WTC11 (cell line): ENCODE measurements at regions not wholly inside any gene's neighbourhood (a gene's known extent, or its start where the extent isn't known, plus 50 kb on each side); places are given as distances from the start of the nearest gene placed in this dataset.

Experiments used
- ATAC-seq: fragments of 200-7000 bp; cut with Tn5 transposase; 2 replicates; pipeline ENCODE4 v1.10.0; 2021; ENCODE audit warnings: mild to moderate bottlenecking, moderate library complexity
- CTCF ChIA-PET: fragments of 300-600 bp; sonication (Branson Sonifier 250); formaldehyde crosslinking; loops from one replicate; lab custom pipeline; 2021; ENCODE audit warnings: antibody characterized with exemption; lab: Charles Lee
- POLR2A ChIA-PET: fragments of 350-600 bp; sonication (Branson Sonifier 250); formaldehyde crosslinking; loops from one replicate; lab custom pipeline; 2021; ENCODE audit warnings: antibody characterized with exemption; lab: Charles Lee
- DNase-seq: peaks from one replicate; pipeline ENCODE4 v3.0.0; 2021; ENCODE audit warnings: low spot score
- H3K27ac Mint-ChIP-seq: 2 replicates; pipeline ENCODE4 v1.8.0; 2021; ENCODE audit warnings: mixed read lengths
- H3K27me3 Mint-ChIP-seq: 2 replicates; pipeline ENCODE4 v1.8.0; 2021; ENCODE audit warnings: low read depth, mild to moderate bottlenecking, moderate library complexity, mixed read lengths
- H3K36me3 Mint-ChIP-seq: 2 replicates; pipeline ENCODE4 v1.8.0; 2021; ENCODE audit warnings: mixed read lengths
- H3K4me1 Mint-ChIP-seq: 2 replicates; pipeline ENCODE4 v1.8.0; 2022; ENCODE audit warnings: mixed read lengths
- H3K4me3 Mint-ChIP-seq: 2 replicates; pipeline ENCODE4 v1.8.0; 2021; ENCODE audit warnings: mild to moderate bottlenecking, moderate library complexity, mixed read lengths
- H3K9me3 Mint-ChIP-seq: 2 replicates; pipeline ENCODE4 v1.8.0; 2021; ENCODE audit warnings: mixed read lengths
- EMX1 ChIP-seq: fragments of 250-450 bp; sonication (Bioruptor Pico); IDR thresholded peaks from 2 replicates; pipeline ENCODE4 v1.8.0; 2021; ENCODE audit warnings: mild to moderate bottlenecking
- ESRRA ChIP-seq: sonication (generic); formaldehyde crosslinking; IDR thresholded peaks from 2 replicates; pipeline ENCODE4 v1.8.1; 2022; ENCODE audit warnings: mild to moderate bottlenecking, missing genetic modification reagents, borderline replicate concordance
- GRHL2 ChIP-seq: fragments of 250-450 bp; sonication (Bioruptor Pico); IDR thresholded peaks from 2 replicates; pipeline ENCODE4 v1.8.0; 2022; ENCODE audit warnings: mild to moderate bottlenecking, moderate library complexity; ENCODE audit not compliant: insufficient replicate concordance, severe bottlenecking
- IRF2 ChIP-seq: sonication (generic); formaldehyde crosslinking; IDR thresholded peaks from 2 replicates; pipeline ENCODE4 v1.8.0; 2022; ENCODE audit warnings: low read depth, missing genetic modification reagents, borderline replicate concordance
- JAZF1 ChIP-seq: fragments of 250-450 bp; sonication (Bioruptor Pico); IDR thresholded peaks from 2 replicates; pipeline ENCODE4 v1.9.0; 2021; ENCODE audit warnings: moderate library complexity, mild to moderate bottlenecking, inconsistent platforms
- MXD4 ChIP-seq: fragments of 250-450 bp; sonication (Bioruptor Pico); IDR thresholded peaks from 2 replicates; pipeline ENCODE4 v1.8.0; 2021; ENCODE audit warnings: mild to moderate bottlenecking, moderate library complexity, borderline replicate concordance
- PRRX2 ChIP-seq: fragments of 250-450 bp; sonication (Bioruptor Pico); IDR thresholded peaks from 2 replicates; pipeline ENCODE4 v1.8.0; 2021; ENCODE audit warnings: mild to moderate bottlenecking
- RORB ChIP-seq: fragments of 250-450 bp; sonication (Bioruptor Pico); IDR thresholded peaks from 2 replicates; pipeline ENCODE4 v1.9.0; 2021; ENCODE audit warnings: mild to moderate bottlenecking
- TP53 ChIP-seq: sonication (generic); formaldehyde crosslinking; IDR thresholded peaks from 2 replicates; pipeline ENCODE4 v1.8.1; 2023; ENCODE audit warnings: mild to moderate bottlenecking, missing genetic modification reagents
- ZNF121 ChIP-seq: sonication (generic); formaldehyde crosslinking; IDR thresholded peaks from 2 replicates; pipeline ENCODE4 v1.8.0; 2023; ENCODE audit warnings: missing genetic modification reagents
- ZNF423 ChIP-seq: fragments of 250-450 bp; sonication (Bioruptor Pico); IDR thresholded peaks from 2 replicates; pipeline ENCODE4 v2.1.2; 2022; ENCODE audit warnings: mild to moderate bottlenecking, moderate library complexity
- TF ChIP-seq, protein P1 (sequence below): fragments of 250-450 bp; sonication (Bioruptor Pico); IDR thresholded peaks from 2 replicates; pipeline ENCODE4 v1.9.0; 2021; ENCODE audit warnings: mild to moderate bottlenecking
- TF ChIP-seq, protein P2 (sequence below): sonication (generic); formaldehyde crosslinking; IDR thresholded peaks from 2 replicates; pipeline ENCODE4 v1.8.1; 2023; ENCODE audit warnings: mild to moderate bottlenecking, missing genetic modification reagents, moderate library complexity
- TF ChIP-seq, protein P3 (sequence below): sonication (generic); formaldehyde crosslinking; IDR thresholded peaks from 2 replicates; pipeline ENCODE4 v1.8.0; 2022; ENCODE audit warnings: mild to moderate bottlenecking, missing genetic modification reagents
- TF ChIP-seq, protein P4 (sequence below): sonication (generic); formaldehyde crosslinking; IDR thresholded peaks from 2 replicates; pipeline ENCODE4 v1.8.1; 2022; ENCODE audit warnings: mild to moderate bottlenecking, moderate library complexity, missing genetic modification reagents
- TF ChIP-seq, protein P5 (sequence below): fragments of 250-450 bp; sonication (Bioruptor Pico); conservative IDR thresholded peaks from 2 replicates; pipeline ENCODE4 v1.9.0; 2021; ENCODE audit warnings: mild to moderate bottlenecking
- TF ChIP-seq, protein P6 (sequence below): sonication (generic); formaldehyde crosslinking; conservative IDR thresholded peaks from 2 replicates; pipeline ENCODE4 v1.8.1; 2022; ENCODE audit warnings: mild to moderate bottlenecking, missing genetic modification reagents
- TF ChIP-seq, protein P7 (sequence below): sonication (generic); formaldehyde crosslinking; IDR thresholded peaks from 2 replicates; pipeline ENCODE4 v1.8.1; 2023; ENCODE audit warnings: mild to moderate bottlenecking, missing genetic modification reagents

DNA sequence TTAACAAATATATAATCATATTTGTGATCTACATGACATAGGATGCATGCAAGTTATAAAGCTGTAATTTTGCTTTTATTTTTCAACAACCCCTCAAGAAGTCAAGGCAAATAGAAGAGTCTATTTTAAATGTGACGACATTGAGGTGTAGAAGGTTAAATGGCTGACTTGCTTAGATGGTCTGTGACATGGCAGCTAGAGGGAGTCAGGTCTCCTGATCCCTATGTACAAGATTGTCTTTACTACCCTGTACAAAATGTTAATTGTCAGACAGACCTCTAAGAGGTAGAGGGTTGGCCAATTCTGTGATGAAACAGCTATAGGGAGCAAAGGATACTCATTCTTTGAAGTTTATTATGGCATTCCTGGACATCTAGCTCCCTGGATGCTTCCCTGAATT, 380.9 kb upstream of the MEF2C start:
- Mint-ChIP-seq H3K27ac (no peak overlapping the region), H3K4me3 (no peak overlapping the region), H3K4me1 (no peaks in the 10 kb centered on the region), H3K9me3 (no peaks in the 10 kb centered on the region), H3K27me3 (no peaks in the 10 kb centered on the region), H3K36me3 (no peaks in the 10 kb centered on the region)
- POLR2A ChIA-PET = no interaction called here
- no peak for TF ChIP-seq PRRX2
- TF ChIP-seq ESRRA (CRISPR knock-in tag) = no peak
- TF ChIP-seq ZNF423 (CRISPR knock-in tag) = no peak
- TF ChIP-seq JAZF1 (CRISPR knock-in tag) = no peak
- TF ChIP-seq, protein P1, sequence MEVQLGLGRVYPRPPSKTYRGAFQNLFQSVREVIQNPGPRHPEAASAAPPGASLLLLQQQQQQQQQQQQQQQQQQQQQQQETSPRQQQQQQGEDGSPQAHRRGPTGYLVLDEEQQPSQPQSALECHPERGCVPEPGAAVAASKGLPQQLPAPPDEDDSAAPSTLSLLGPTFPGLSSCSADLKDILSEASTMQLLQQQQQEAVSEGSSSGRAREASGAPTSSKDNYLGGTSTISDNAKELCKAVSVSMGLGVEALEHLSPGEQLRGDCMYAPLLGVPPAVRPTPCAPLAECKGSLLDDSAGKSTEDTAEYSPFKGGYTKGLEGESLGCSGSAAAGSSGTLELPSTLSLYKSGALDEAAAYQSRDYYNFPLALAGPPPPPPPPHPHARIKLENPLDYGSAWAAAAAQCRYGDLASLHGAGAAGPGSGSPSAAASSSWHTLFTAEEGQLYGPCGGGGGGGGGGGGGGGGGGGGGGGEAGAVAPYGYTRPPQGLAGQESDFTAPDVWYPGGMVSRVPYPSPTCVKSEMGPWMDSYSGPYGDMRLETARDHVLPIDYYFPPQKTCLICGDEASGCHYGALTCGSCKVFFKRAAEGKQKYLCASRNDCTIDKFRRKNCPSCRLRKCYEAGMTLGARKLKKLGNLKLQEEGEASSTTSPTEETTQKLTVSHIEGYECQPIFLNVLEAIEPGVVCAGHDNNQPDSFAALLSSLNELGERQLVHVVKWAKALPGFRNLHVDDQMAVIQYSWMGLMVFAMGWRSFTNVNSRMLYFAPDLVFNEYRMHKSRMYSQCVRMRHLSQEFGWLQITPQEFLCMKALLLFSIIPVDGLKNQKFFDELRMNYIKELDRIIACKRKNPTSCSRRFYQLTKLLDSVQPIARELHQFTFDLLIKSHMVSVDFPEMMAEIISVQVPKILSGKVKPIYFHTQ = no peak
- TF ChIP-seq, protein P2, sequence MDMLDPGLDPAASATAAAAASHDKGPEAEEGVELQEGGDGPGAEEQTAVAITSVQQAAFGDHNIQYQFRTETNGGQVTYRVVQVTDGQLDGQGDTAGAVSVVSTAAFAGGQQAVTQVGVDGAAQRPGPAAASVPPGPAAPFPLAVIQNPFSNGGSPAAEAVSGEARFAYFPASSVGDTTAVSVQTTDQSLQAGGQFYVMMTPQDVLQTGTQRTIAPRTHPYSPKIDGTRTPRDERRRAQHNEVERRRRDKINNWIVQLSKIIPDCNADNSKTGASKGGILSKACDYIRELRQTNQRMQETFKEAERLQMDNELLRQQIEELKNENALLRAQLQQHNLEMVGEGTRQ (CRISPR knock-in tag) = no peak
- no peak for TF ChIP-seq ZNF121 (CRISPR knock-in tag)
- TF ChIP-seq, protein P3, sequence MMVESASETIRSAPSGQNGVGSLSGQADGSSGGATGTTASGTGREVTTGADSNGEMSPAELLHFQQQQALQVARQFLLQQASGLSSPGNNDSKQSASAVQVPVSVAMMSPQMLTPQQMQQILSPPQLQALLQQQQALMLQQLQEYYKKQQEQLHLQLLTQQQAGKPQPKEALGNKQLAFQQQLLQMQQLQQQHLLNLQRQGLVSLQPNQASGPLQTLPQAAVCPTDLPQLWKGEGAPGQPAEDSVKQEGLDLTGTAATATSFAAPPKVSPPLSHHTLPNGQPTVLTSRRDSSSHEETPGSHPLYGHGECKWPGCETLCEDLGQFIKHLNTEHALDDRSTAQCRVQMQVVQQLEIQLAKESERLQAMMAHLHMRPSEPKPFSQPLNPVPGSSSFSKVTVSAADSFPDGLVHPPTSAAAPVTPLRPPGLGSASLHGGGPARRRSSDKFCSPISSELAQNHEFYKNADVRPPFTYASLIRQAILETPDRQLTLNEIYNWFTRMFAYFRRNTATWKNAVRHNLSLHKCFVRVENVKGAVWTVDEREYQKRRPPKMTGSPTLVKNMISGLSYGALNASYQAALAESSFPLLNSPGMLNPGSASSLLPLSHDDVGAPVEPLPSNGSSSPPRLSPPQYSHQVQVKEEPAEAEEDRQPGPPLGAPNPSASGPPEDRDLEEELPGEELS = no peak
- TF ChIP-seq, protein P4, sequence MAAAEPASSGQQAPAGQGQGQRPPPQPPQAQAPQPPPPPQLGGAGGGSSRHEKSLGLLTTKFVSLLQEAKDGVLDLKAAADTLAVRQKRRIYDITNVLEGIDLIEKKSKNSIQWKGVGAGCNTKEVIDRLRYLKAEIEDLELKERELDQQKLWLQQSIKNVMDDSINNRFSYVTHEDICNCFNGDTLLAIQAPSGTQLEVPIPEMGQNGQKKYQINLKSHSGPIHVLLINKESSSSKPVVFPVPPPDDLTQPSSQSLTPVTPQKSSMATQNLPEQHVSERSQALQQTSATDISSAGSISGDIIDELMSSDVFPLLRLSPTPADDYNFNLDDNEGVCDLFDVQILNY (CRISPR knock-in tag) = no peak
- TF ChIP-seq, protein P5, sequence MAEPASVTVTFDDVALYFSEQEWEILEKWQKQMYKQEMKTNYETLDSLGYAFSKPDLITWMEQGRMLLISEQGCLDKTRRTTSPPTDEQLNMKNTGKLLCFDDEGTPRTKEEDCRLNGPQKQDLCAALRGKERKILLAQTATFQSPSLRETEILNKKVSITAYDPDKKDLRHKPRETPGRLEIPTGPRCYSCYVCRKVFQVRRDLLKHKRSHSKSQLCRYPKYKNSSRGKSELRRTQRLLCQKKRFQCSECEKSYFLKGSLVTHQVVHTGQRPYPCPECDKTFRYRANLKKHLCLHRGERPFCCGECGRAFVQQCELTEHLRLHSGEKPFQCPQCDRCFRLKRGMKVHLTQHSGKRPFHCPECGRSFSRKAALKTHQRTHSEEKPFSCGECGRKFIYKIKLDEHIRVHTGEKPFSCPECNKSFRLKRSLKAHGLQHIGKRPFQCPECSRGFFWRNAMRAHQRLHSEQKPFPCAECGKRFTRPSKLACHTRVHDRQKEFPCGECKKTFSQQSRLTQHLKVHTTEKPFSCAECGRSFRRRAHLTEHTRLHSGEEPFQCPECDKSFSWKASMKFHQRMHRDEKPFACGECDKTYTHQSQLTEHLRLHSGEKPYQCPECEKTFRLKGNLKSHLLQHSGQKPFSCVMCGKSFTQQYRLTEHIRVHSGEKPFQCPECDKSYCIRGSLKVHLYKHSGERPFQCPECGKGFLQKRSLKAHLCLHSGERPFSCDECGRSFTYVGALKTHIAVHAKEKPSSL (CRISPR knock-in tag) = no peak
- no peak for TF ChIP-seq TP53 (CRISPR knock-in tag)
- TF ChIP-seq, protein P6, sequence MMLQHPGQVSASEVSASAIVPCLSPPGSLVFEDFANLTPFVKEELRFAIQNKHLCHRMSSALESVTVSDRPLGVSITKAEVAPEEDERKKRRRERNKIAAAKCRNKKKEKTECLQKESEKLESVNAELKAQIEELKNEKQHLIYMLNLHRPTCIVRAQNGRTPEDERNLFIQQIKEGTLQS (CRISPR knock-in tag) = no peak
- TF ChIP-seq IRF2 = no peak
- TF ChIP-seq GRHL2 (CRISPR knock-in tag) = no peak
- no peak for TF ChIP-seq RORB
- no peak for TF ChIP-seq EMX1 (CRISPR knock-in tag)
- TF ChIP-seq MXD4 (CRISPR knock-in tag) = no peak
- TF ChIP-seq, protein P7, sequence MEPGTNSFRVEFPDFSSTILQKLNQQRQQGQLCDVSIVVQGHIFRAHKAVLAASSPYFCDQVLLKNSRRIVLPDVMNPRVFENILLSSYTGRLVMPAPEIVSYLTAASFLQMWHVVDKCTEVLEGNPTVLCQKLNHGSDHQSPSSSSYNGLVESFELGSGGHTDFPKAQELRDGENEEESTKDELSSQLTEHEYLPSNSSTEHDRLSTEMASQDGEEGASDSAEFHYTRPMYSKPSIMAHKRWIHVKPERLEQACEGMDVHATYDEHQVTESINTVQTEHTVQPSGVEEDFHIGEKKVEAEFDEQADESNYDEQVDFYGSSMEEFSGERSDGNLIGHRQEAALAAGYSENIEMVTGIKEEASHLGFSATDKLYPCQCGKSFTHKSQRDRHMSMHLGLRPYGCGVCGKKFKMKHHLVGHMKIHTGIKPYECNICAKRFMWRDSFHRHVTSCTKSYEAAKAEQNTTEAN (CRISPR knock-in tag) = no peak
- CTCF ChIA-PET = no interaction called here
- ATAC-seq = no peak
- no peak for DNase-seq
